ENCODE measurements at regions not wholly inside any gene's neighbourhood (a gene's known extent, or its start where the extent isn't known, plus 50 kb on each side); places are given as distances from the start of the nearest gene placed in this dataset.
A peak's percentile ranks its signal among the peaks of the same experiment; 100 is the strongest.

GRCh38 chr7:94177441-94177840 lies 173.3 kb upstream of the BET1 start:
- no peak overlapping the region for H3K4me3 ChIP-seq (ENCODE audit: low read depth, low read length)
- TF ChIP-seq CTCF (IDR thresholded peaks at IDR 0.05; ENCODE audit: low read depth, low read length, missing control alignments) = no peak
- DNase-seq (ENCODE audit: low read depth) = no peak

- no peak for TF ChIP-seq CTCF (IDR thresholded peaks at IDR 0.05; ENCODE audit: low read depth, low read length, missing control alignments)
- no peak overlapping the region for H3K4me3 ChIP-seq (ENCODE audit: low read depth, low read length)
- DNase-seq (ENCODE audit: low read depth) = peak; percentile 49
These were observed 174.1 kb upstream of the BET1 start for GRCh38 chr7:94178230-94178629.

- H3K4me3 ChIP-seq (ENCODE audit: low read depth, low read length) = no peak overlapping the region
- no peak for DNase-seq (ENCODE audit: low read depth)
- no peak for TF ChIP-seq CTCF (IDR thresholded peaks at IDR 0.05; ENCODE audit: low read depth, low read length, missing control alignments)
These were observed 175.3 kb upstream of the BET1 start for GRCh38 chr7:94179466-94179865.

- no peak for TF ChIP-seq CTCF (IDR thresholded peaks at IDR 0.05; ENCODE audit: low read depth, low read length, missing control alignments)
- no peak overlapping the region for H3K4me3 ChIP-seq (ENCODE audit: low read depth, low read length)
- no peak for DNase-seq (ENCODE audit: low read depth)
These were observed 177.9 kb upstream of the BET1 start for GRCh38 chr7:94182066-94182465.

- no peak for TF ChIP-seq CTCF (IDR thresholded peaks at IDR 0.05; ENCODE audit: low read depth, low read length, missing control alignments)
These were observed 178.6 kb upstream of the BET1 start for GRCh38 chr7:94182721-94183120.

GRCh38 chr7:94183289-94183749 lies 179.2 kb upstream of the BET1 start:
- TF ChIP-seq CTCF (IDR thresholded peaks at IDR 0.05; ENCODE audit: low read depth, low read length, missing control alignments) = no peak
- H3K4me3 ChIP-seq (ENCODE audit: low read depth, low read length) = no peak overlapping the region
- DNase-seq (ENCODE audit: low read depth) = no peak

More at GRCh38 chr7:94182721-94183120, 178.6 kb upstream of the BET1 start:
- DNase-seq (ENCODE audit: low read depth) = no peak
- no peak overlapping the region for H3K4me3 ChIP-seq (ENCODE audit: low read depth, low read length)

- H3K4me3 ChIP-seq (ENCODE audit: low read depth, low read length) = no peak overlapping the region
- no peak for DNase-seq (ENCODE audit: low read depth)
- no peak for TF ChIP-seq CTCF (IDR thresholded peaks at IDR 0.05; ENCODE audit: low read depth, low read length, missing control alignments)
These were observed 179.7 kb upstream of the BET1 start for GRCh38 chr7:94183891-94184290.
